Right renal cortex interstitium (tissue), 3 donors: ENCODE measurements at regions not wholly inside any gene's neighbourhood (a gene's known extent, or its start where the extent isn't known, plus 50 kb on each side); places are given as distances from the start of the nearest gene placed in this dataset.

Experiments
- DNase-seq, 3 donors: peaks; one replicate each; pipeline ENCODE4 v3.0.0-alpha.2; 2013; ENCODE audit warnings: low read depth in 3 of 3, low spot score in 2 of 3

GRCh38 chr5:174326372-174326771 lies 280.9 kb downstream of the NSG2 start:
- DNase-seq: no peak

- DNase-seq: peak; percentile 16 to 55 (median 36)
Measured at GRCh38 chr5:174327317-174327864, 281.9 kb downstream of the NSG2 start.

GRCh38 chr5:174327896-174328295 lies 282.4 kb downstream of the NSG2 start:
- DNase-seq: no peak

GRCh38 chr5:174328631-174329299 lies 283.3 kb downstream of the NSG2 start:
- no peak for DNase-seq

- DNase-seq: no peak
Measured at GRCh38 chr5:174329738-174330137, 284.2 kb downstream of the NSG2 start.

GRCh38 chr5:174335682-174336364 lies 290.3 kb downstream of the NSG2 start:
- no peak for DNase-seq

GRCh38 chr5:174336479-174336878 lies 291.0 kb downstream of the NSG2 start:
- DNase-seq: no peak

GRCh38 chr5:174337276-174338184 lies 292.0 kb downstream of the NSG2 start:
- no peak for DNase-seq

- DNase-seq: no peak
Measured at GRCh38 chr5:174338185-174339010, 292.9 kb downstream of the NSG2 start.

GRCh38 chr5:174339130-174339529 lies 293.6 kb downstream of the NSG2 start:
- DNase-seq: no peak

GRCh38 chr5:174340226-174340625 lies 294.7 kb downstream of the NSG2 start:
- DNase-seq: no peak

GRCh38 chr5:174342696-174343095 lies 297.2 kb downstream of the NSG2 start:
- DNase-seq: no peak

- DNase-seq: no peak
Measured at GRCh38 chr5:174343826-174344225, 298.3 kb downstream of the NSG2 start.

GRCh38 chr5:174344335-174344734 lies 298.8 kb downstream of the NSG2 start:
- no peak for DNase-seq

GRCh38 chr5:174347183-174347582 lies 301.7 kb downstream of the NSG2 start:
- no peak for DNase-seq

GRCh38 chr5:174348311-174348981 lies 302.9 kb downstream of the NSG2 start:
- no peak for DNase-seq

- DNase-seq: no peak
Measured at GRCh38 chr5:174352681-174353080, 307.2 kb downstream of the NSG2 start.

GRCh38 chr5:174354571-174354970 lies 309.1 kb downstream of the NSG2 start:
- no peak for DNase-seq

GRCh38 chr5:174355208-174355612 lies 309.7 kb downstream of the NSG2 start:
- no peak for DNase-seq

- DNase-seq: no peak
Measured at GRCh38 chr5:174355995-174356394, 310.5 kb downstream of the NSG2 start.
